ENCODE measurements at regions not wholly inside any gene's neighbourhood (a gene's known extent, or its start where the extent isn't known, plus 50 kb on each side); places are given as distances from the start of the nearest gene placed in this dataset.

DNA sequence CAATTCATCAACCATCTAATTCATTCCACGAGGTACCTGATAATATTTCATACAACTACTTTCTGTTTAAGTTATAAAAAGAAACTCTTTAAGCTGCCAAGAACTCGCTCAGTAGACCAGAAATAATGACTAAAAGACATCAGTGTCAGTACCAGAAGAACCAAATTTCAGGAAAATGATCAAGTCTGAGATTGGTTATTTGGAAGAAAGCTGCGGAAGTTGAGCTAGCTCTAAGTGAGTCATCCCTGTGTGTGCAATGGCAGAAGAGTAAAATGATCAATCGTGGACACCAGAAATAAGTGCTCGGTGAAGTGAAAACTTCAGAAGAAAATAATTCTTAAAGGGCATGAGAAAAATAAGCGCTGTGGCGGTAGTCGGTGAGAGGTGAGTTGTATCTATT, 933.2 kb upstream of the CHORDC1 start:
- Histone ChIP-seq H3K36me3 (no peaks in the 10 kb centered on the region), H3K27ac (peak overlapping the region in 1 of 4 donors; percentile 8), H3K4me3 (no peak overlapping the region), H3K9me3 (peaks cover 0 to 10% (median 0%) of the 10 kb centered on the region in 3 donors), H3K4me1 (peaks cover 0 to 4% (median 0%) of the 10 kb centered on the region in 3 donors), H3K27me3 (no peaks in the 10 kb centered on the region)
- TF ChIP-seq EP300 (IDR thresholded peaks at IDR 0.05) (no peak), POLR2A (IDR thresholded peaks at IDR 0.05) (no peak), POLR2AphosphoS5 (IDR thresholded peaks at IDR 0.05) (no peak)
- TF ChIP-seq, protein P1, sequence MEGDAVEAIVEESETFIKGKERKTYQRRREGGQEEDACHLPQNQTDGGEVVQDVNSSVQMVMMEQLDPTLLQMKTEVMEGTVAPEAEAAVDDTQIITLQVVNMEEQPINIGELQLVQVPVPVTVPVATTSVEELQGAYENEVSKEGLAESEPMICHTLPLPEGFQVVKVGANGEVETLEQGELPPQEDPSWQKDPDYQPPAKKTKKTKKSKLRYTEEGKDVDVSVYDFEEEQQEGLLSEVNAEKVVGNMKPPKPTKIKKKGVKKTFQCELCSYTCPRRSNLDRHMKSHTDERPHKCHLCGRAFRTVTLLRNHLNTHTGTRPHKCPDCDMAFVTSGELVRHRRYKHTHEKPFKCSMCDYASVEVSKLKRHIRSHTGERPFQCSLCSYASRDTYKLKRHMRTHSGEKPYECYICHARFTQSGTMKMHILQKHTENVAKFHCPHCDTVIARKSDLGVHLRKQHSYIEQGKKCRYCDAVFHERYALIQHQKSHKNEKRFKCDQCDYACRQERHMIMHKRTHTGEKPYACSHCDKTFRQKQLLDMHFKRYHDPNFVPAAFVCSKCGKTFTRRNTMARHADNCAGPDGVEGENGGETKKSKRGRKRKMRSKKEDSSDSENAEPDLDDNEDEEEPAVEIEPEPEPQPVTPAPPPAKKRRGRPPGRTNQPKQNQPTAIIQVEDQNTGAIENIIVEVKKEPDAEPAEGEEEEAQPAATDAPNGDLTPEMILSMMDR (IDR thresholded peaks at IDR 0.05): no peak
- 37 to 49% methylated on average over 8 of the region's 8 CpGs for WGBS, 2 donors (ENCODE audit: low coverage in 1 of 2)
- ATAC-seq: no peak

DNA sequence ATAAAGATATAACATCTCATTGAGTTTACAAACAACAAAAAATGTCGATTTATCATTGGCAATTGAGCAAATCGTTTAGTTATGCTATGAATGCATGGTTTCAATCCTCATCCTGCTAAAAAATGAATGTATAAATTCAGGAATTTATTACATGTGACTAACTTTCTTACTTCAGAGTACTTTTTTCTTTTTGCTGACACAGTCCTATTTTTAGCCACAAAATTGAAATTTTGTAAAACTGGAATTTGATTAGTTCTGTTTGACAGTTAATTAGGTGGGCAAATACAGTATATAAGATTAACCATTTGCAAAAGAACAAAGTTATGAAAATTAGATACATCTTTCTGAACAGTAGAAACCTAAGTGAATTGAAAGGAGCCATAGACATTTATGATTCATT, 925.0 kb upstream of the CHORDC1 start:
- TF ChIP-seq, protein P1 (IDR thresholded peaks at IDR 0.05): no peak
- no peak for TF ChIP-seq EP300 (IDR thresholded peaks at IDR 0.05)
- no peak for TF ChIP-seq POLR2A (IDR thresholded peaks at IDR 0.05)
- TF ChIP-seq POLR2AphosphoS5 (IDR thresholded peaks at IDR 0.05): no peak
- Histone ChIP-seq H3K9me3 (peaks cover 0 to 9% (median 0%) of the 10 kb centered on the region in 3 donors), H3K4me3 (no peak overlapping the region), H3K27me3 (no peaks in the 10 kb centered on the region), H3K36me3 (no peaks in the 10 kb centered on the region), H3K4me1 (no peaks in the 10 kb centered on the region), H3K27ac (no peak overlapping the region)
- no peak for ATAC-seq
- 83 to 89% methylated on average over 2 of the region's 2 CpGs for WGBS, 2 donors (ENCODE audit: low coverage in 1 of 2)

DNA sequence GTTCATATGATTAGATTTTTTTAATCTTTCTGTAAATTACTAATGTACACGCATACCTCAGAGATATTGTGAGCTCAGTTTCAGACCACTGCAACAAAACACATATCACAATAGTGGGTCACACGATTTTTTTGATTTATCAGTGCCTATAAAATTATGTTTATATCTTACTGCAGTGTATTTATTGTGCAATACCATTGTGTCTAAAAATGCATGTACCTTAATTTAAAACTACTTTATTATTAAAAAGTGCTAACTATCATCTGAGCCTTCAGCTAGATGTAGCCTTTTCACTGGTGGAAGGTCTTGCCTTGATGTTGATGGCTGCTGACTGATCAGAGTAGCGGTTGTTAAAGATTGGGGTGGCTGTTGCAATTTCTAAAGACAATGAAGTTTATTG, 918.8 kb upstream of the CHORDC1 start:
- TF ChIP-seq, protein P1 (IDR thresholded peaks at IDR 0.05): no peak
- no peak for TF ChIP-seq POLR2A (IDR thresholded peaks at IDR 0.05)
- no peak for TF ChIP-seq POLR2AphosphoS5 (IDR thresholded peaks at IDR 0.05)
- no peak for TF ChIP-seq EP300 (IDR thresholded peaks at IDR 0.05)
- ATAC-seq: no peak
- Histone ChIP-seq H3K4me1 (no peaks in the 10 kb centered on the region), H3K4me3 (no peak overlapping the region), H3K9me3 (no peaks in the 10 kb centered on the region), H3K36me3 (no peaks in the 10 kb centered on the region), H3K27me3 (no peaks in the 10 kb centered on the region), H3K27ac (no peak overlapping the region)
- WGBS, 2 donors (ENCODE audit: low coverage in 1 of 2): 84 to 94% methylated on average over 3 of the region's 3 CpGs

DNA sequence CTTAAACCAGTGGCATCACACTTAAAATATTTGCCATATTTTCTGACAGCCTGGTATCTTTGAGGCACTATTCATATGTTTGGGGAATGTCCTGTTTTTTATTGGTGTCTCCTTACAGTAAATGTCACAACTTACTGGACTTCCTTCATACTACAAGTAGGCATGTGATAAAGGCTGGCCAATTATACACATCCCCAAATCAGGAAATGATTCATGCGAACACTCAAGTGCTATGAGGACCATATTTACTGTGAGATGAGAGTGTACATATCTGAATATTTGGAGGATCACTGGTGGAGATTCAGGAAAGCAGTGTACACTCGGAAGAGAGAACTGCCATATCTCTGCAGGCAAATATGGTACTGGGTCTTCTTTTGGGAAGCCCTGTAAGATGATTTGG, 913.8 kb upstream of the CHORDC1 start:
- H3K4me3 ChIP-seq: no peak overlapping the region
- no peak for ATAC-seq
- WGBS, 2 donors (ENCODE audit: low coverage in 1 of 2): 83 to 89% methylated on average over 2 of the region's 2 CpGs
- H3K36me3 ChIP-seq: no peaks in the 10 kb centered on the region
- H3K27me3 ChIP-seq: no peaks in the 10 kb centered on the region
- TF ChIP-seq, protein P1 (IDR thresholded peaks at IDR 0.05): no peak
- no peak for TF ChIP-seq POLR2AphosphoS5 (IDR thresholded peaks at IDR 0.05)
- TF ChIP-seq EP300 (IDR thresholded peaks at IDR 0.05): no peak
- no peak for TF ChIP-seq POLR2A (IDR thresholded peaks at IDR 0.05)
- H3K9me3 ChIP-seq: no peaks in the 10 kb centered on the region
- H3K4me1 ChIP-seq: peaks cover 0 to 14% (median 0%) of the 10 kb centered on the region in 3 donors
- no peak overlapping the region for H3K27ac ChIP-seq

DNA sequence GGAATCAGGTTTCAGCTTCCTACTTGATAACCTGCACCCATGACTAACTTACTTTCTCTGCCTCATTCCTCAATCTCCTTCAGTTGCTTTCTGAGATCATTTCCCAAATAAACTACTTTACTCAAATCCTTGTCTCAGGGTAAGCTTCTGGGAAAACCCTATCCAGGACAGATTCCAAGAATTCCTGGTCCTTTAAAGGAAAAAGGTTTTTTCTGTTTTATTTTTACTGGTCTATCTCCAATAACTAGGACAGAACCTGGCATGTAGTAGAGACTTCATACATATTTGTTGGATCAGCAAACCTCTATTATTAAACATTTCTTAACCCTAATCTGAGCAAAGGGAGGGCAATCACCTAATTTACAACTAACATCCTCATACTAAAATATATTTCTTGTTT, 910.5 kb upstream of the CHORDC1 start:
- H3K4me1 ChIP-seq: peaks cover 0 to 14% (median 0%) of the 10 kb centered on the region in 3 donors
- H3K27ac ChIP-seq: peak overlapping the region; percentile 28 to 47 (median 41)
- H3K4me3 ChIP-seq: no peak overlapping the region
- no peaks in the 10 kb centered on the region for H3K36me3 ChIP-seq
- ATAC-seq: no peak
- no peaks in the 10 kb centered on the region for H3K9me3 ChIP-seq
- TF ChIP-seq POLR2AphosphoS5 (IDR thresholded peaks at IDR 0.05) (no peak), POLR2A (IDR thresholded peaks at IDR 0.05) (no peak)
- TF ChIP-seq, protein P1 (IDR thresholded peaks at IDR 0.05): no peak
- H3K27me3 ChIP-seq: no peaks in the 10 kb centered on the region
